ENCODE measurements at regions not wholly inside any gene's neighbourhood (a gene's known extent, or its start where the extent isn't known, plus 50 kb on each side); places are given as distances from the start of the nearest gene placed in this dataset.
A peak's percentile ranks its signal among the peaks of the same experiment; 100 is the strongest.

- no peak overlapping the region for H3K4me3 ChIP-seq (ENCODE audit: low read length)
- no peaks in the 10 kb centered on the region for H3K79me2 ChIP-seq (ENCODE audit: low read length)
- no peaks in the 10 kb centered on the region for H3K9me3 ChIP-seq (replicated peaks; ENCODE audit: insufficient read depth, low read length)
- H3K27me3 ChIP-seq (replicated peaks; ENCODE audit: insufficient read depth, low read length), result no peaks in the 10 kb centered on the region
- no peaks in the 10 kb centered on the region for H3K36me3 ChIP-seq (replicated peaks; ENCODE audit: insufficient read depth, low read length)
- H3K4me1 ChIP-seq (ENCODE audit: low read length), result peaks cover 25% of the 10 kb centered on the region
- no peaks in the 10 kb centered on the region for H4K20me1 ChIP-seq (ENCODE audit: insufficient read depth, low read length)
- H3K4me2 ChIP-seq (ENCODE audit: low read depth, low read length), result peak overlapping the region; percentile 56
- peak overlapping the region; percentile 79 for H3K27ac ChIP-seq (ENCODE audit: low read length)
- TF ChIP-seq EZH2phosphoT487 (IDR thresholded peaks at IDR 0.05; ENCODE audit: low read length), result no peak
- TF ChIP-seq, protein P1, sequence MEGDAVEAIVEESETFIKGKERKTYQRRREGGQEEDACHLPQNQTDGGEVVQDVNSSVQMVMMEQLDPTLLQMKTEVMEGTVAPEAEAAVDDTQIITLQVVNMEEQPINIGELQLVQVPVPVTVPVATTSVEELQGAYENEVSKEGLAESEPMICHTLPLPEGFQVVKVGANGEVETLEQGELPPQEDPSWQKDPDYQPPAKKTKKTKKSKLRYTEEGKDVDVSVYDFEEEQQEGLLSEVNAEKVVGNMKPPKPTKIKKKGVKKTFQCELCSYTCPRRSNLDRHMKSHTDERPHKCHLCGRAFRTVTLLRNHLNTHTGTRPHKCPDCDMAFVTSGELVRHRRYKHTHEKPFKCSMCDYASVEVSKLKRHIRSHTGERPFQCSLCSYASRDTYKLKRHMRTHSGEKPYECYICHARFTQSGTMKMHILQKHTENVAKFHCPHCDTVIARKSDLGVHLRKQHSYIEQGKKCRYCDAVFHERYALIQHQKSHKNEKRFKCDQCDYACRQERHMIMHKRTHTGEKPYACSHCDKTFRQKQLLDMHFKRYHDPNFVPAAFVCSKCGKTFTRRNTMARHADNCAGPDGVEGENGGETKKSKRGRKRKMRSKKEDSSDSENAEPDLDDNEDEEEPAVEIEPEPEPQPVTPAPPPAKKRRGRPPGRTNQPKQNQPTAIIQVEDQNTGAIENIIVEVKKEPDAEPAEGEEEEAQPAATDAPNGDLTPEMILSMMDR (IDR thresholded peaks at IDR 0.05; ENCODE audit: low read length), result no peak
- no peak for TF ChIP-seq EZH2 (optimal IDR thresholded peaks at IDR 0.05; ENCODE audit: low read depth, low read length)
- peak overlapping the region; percentile 7 for H2AFZ ChIP-seq (ENCODE audit: low read length)
- peaks cover 10% of the 10 kb centered on the region for H3F3A ChIP-seq (ENCODE audit: insufficient read depth, low read length)
- peak; percentile 90 for DNase-seq
- no peak overlapping the region; the same call in 1 of the 2 replicates for H3K9ac ChIP-seq (ENCODE audit: low read length)
- H3K9me2 ChIP-seq (replicated peaks; ENCODE audit: insufficient read depth, low read length), result no peaks in the 10 kb centered on the region
Measured at GRCh38 chr5:36360307-36360706, 58.6 kb upstream of the RANBP3L start.

DNA sequence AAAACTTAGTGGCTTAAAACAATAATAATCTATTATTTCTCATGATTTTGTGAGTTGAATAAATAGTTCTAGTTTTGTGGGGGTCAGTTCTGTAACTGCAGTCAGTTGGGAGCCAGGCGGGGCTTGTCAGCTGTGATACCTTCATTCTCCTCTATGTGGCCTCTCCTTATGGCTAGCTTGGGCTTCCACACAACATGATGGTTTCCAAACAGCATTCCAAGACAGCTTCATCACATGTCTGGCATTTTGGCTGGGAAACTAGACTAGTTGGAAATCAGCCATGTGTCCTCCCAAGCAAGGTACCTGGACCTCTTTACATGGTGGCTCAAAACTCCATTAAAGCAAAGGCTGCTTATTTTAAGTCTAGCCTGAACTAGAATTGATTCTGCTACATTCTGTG, 61.4 kb upstream of the RANBP3L start:
- Histone ChIP-seq H3K9ac (ENCODE audit: low read length) (no peak overlapping the region), H3K27ac (ENCODE audit: low read length) (no peak overlapping the region), H3K9me3 (replicated peaks; ENCODE audit: insufficient read depth, low read length) (no peaks in the 10 kb centered on the region), H3K4me3 (ENCODE audit: low read length) (no peak overlapping the region), H2AFZ (ENCODE audit: low read length) (no peak overlapping the region), H3K4me1 (ENCODE audit: low read length) (peaks cover 25% of the 10 kb centered on the region), H3K36me3 (replicated peaks; ENCODE audit: insufficient read depth, low read length) (no peaks in the 10 kb centered on the region), H4K20me1 (ENCODE audit: insufficient read depth, low read length) (no peaks in the 10 kb centered on the region), H3K27me3 (replicated peaks; ENCODE audit: insufficient read depth, low read length) (no peaks in the 10 kb centered on the region), H3K4me2 (ENCODE audit: low read depth, low read length) (no peak overlapping the region), H3K9me2 (replicated peaks; ENCODE audit: insufficient read depth, low read length) (no peaks in the 10 kb centered on the region), H3K79me2 (ENCODE audit: low read length) (no peaks in the 10 kb centered on the region), H3F3A (ENCODE audit: insufficient read depth, low read length) (peaks cover 10% of the 10 kb centered on the region)
- TF ChIP-seq, protein P1 (IDR thresholded peaks at IDR 0.05; ENCODE audit: low read length), result no peak
- TF ChIP-seq EZH2 (optimal IDR thresholded peaks at IDR 0.05; ENCODE audit: low read depth, low read length) (no peak), EZH2phosphoT487 (IDR thresholded peaks at IDR 0.05; ENCODE audit: low read length) (no peak)
- no peak for DNase-seq

DNA sequence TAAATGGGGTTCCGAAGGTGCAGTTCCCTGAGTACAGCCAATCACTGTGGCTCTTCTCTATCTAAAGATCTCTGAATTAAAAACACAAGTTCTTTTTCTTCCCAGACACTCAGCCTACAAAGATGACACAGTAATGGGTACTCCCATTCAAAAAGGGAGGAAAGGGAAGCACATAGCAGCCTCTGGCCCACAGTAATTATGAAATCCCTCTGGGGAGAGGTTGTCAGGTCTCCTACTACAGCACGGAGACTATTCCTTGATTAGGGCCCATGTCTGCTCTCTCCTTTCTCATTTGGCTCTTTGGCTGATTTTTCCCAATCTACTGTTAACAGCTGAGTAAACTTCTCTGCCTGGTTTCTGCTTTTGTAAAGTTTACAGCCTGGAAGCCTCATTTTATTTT, 62.0 kb upstream of the RANBP3L start:
- Histone ChIP-seq H3K4me1 (ENCODE audit: low read length) (peaks cover 25% of the 10 kb centered on the region), H3K27me3 (replicated peaks; ENCODE audit: insufficient read depth, low read length) (no peaks in the 10 kb centered on the region), H3K4me3 (ENCODE audit: low read length) (no peak overlapping the region), H3K4me2 (ENCODE audit: low read depth, low read length) (no peak overlapping the region), H4K20me1 (ENCODE audit: insufficient read depth, low read length) (no peaks in the 10 kb centered on the region), H3K79me2 (ENCODE audit: low read length) (no peaks in the 10 kb centered on the region), H3F3A (ENCODE audit: insufficient read depth, low read length) (peaks cover 10% of the 10 kb centered on the region), H3K9me2 (replicated peaks; ENCODE audit: insufficient read depth, low read length) (no peaks in the 10 kb centered on the region), H3K9ac (ENCODE audit: low read length) (no peak overlapping the region), H3K27ac (ENCODE audit: low read length) (no peak overlapping the region), H3K36me3 (replicated peaks; ENCODE audit: insufficient read depth, low read length) (no peaks in the 10 kb centered on the region), H3K9me3 (replicated peaks; ENCODE audit: insufficient read depth, low read length) (no peaks in the 10 kb centered on the region), H2AFZ (ENCODE audit: low read length) (no peak overlapping the region)
- DNase-seq, result no peak
- no peak for TF ChIP-seq EZH2phosphoT487 (IDR thresholded peaks at IDR 0.05; ENCODE audit: low read length)
- TF ChIP-seq, protein P1 (IDR thresholded peaks at IDR 0.05; ENCODE audit: low read length), result no peak
- TF ChIP-seq EZH2 (optimal IDR thresholded peaks at IDR 0.05; ENCODE audit: low read depth, low read length), result no peak
